ENCODE measurements at regions not wholly inside any gene's neighbourhood (a gene's known extent, or its start where the extent isn't known, plus 50 kb on each side); places are given as distances from the start of the nearest gene placed in this dataset.

DNA sequence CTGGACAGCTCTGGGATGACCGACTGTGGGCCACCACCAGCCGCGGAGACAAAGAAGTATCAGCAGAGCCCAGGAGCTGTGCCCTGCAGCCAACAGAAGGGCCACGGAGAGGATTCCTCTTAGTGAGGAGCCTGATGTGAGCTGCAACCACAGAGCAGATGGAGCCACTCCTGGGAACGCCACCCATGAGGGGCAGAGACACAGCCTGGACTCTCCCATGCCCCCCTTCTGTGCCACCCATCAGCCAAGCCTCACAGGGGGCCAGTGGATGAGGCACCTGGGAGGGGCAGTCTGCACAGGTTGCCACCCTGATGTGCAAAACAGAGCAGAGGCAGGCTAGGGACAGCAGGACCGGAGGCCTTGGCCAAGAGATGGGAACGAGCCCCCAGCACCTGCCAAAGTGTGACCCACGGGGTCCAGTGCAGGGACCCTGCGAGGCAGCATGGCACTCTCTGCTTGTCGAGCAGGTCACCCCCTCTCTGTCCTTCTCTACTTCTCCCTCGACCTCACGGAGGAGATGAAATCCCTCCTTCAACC is 380.7 kb upstream of the IRX1 start (continued):
- TF ChIP-seq, protein P1, sequence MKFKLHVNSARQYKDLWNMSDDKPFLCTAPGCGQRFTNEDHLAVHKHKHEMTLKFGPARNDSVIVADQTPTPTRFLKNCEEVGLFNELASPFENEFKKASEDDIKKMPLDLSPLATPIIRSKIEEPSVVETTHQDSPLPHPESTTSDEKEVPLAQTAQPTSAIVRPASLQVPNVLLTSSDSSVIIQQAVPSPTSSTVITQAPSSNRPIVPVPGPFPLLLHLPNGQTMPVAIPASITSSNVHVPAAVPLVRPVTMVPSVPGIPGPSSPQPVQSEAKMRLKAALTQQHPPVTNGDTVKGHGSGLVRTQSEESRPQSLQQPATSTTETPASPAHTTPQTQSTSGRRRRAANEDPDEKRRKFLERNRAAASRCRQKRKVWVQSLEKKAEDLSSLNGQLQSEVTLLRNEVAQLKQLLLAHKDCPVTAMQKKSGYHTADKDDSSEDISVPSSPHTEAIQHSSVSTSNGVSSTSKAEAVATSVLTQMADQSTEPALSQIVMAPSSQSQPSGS (IDR thresholded peaks at IDR 0.05; ENCODE audit: low read length): no peak
- TF ChIP-seq GTF2F1 (IDR thresholded peaks at IDR 0.05; ENCODE audit: borderline replicate concordance, low read depth, low read length) (no peak), KDM5A (IDR thresholded peaks at IDR 0.05; ENCODE audit: low read length) (no peak), CBX8 (IDR thresholded peaks at IDR 0.05; ENCODE audit: borderline replicate concordance, low read depth, low read length) (no peak), HDAC6 (IDR thresholded peaks at IDR 0.05; ENCODE audit: low read depth, low read length) (no peak)
